Esophagus squamous epithelium (tissue), 4 donors: ENCODE measurements at regions not wholly inside any gene's neighbourhood (a gene's known extent, or its start where the extent isn't known, plus 50 kb on each side); places are given as distances from the start of the nearest gene placed in this dataset.

Source experiments
- CTCF ChIP-seq, 6 experiments: fragments of 450-650 bp in 4 of 6; fragments of 200-600 bp in 2 of 6; sonication (generic) in 2 of 6; IDR thresholded peaks; one replicate each; pipeline ENCODE4 v1.5.1; 2016 to 2019; ENCODE audit warnings: antibody characterized with exemption in 6 of 6, mild to moderate bottlenecking in 4 of 6, moderate library complexity in 4 of 6
- POLR2A ChIP-seq, 4 donors: fragments of 450-650 bp; IDR thresholded peaks; one replicate each; pipeline ENCODE4 v1.6.1; 2017; ENCODE audit warnings: antibody characterized with exemption in 4 of 4, mild to moderate bottlenecking in 4 of 4, moderate library complexity in 3 of 4

GRCh38 chr12:130066742-130067141 lies 95.5 kb upstream of the FZD10 start:
- TF ChIP-seq CTCF (IDR thresholded peaks at IDR 0.05), result no peak
- no peak for TF ChIP-seq POLR2A (IDR thresholded peaks at IDR 0.05)
